ENCODE measurements at regions not wholly inside any gene's neighbourhood (a gene's known extent, or its start where the extent isn't known, plus 50 kb on each side); places are given as distances from the start of the nearest gene placed in this dataset.
A peak's percentile ranks its signal among the peaks of the same experiment; 100 is the strongest.

DNA sequence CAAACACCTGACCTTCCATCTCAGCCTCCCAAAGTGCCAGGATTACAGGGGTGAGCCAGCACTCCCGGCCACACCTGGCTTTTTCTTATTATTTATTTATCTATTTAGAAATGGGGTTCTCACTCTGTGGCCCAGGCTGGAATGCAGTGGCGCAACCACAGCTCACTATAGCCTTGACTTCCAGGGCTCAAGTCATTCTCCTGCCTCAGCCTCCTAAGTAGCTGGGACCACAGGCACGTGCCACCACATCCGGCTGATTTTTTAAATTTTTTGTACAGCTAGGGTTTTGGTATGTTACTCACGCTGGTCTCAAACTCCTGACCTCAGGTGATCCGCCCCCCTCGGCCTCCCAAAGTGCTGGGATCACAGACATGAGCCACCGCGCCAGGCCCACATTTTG, 56.9 kb upstream of the MYL10 start:
- no peaks in the 10 kb centered on the region for H3K9me2 ChIP-seq (replicated peaks; ENCODE audit: insufficient read depth)
- no peaks in the 10 kb centered on the region for H4K20me1 ChIP-seq (ENCODE audit: insufficient read depth, poor library complexity, severe bottlenecking)
- TF ChIP-seq, protein P1, sequence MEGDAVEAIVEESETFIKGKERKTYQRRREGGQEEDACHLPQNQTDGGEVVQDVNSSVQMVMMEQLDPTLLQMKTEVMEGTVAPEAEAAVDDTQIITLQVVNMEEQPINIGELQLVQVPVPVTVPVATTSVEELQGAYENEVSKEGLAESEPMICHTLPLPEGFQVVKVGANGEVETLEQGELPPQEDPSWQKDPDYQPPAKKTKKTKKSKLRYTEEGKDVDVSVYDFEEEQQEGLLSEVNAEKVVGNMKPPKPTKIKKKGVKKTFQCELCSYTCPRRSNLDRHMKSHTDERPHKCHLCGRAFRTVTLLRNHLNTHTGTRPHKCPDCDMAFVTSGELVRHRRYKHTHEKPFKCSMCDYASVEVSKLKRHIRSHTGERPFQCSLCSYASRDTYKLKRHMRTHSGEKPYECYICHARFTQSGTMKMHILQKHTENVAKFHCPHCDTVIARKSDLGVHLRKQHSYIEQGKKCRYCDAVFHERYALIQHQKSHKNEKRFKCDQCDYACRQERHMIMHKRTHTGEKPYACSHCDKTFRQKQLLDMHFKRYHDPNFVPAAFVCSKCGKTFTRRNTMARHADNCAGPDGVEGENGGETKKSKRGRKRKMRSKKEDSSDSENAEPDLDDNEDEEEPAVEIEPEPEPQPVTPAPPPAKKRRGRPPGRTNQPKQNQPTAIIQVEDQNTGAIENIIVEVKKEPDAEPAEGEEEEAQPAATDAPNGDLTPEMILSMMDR (IDR thresholded peaks at IDR 0.05; ENCODE audit: poor library complexity), result no peak
- TF ChIP-seq EZH2phosphoT487 (IDR thresholded peaks at IDR 0.05; ENCODE audit: low read depth, severe bottlenecking, unreplicated experiment) (no peak), EZH2 (IDR thresholded peaks at IDR 0.05; ENCODE audit: borderline replicate concordance) (no peak)
- no peak for DNase-seq (ENCODE audit: low spot score)
- H3K4me1 ChIP-seq (ENCODE audit: insufficient read depth), result peaks cover 6% of the 10 kb centered on the region
- H3K27ac ChIP-seq, result no peak overlapping the region
- 83% methylated on average over 9 of the region's 9 CpGs for WGBS (ENCODE audit: low lambda C conversion rate, missing lambda C conversion rate)
- no peak overlapping the region for H3K4me2 ChIP-seq
- H3K27me3 ChIP-seq, result no peaks in the 10 kb centered on the region
- no peaks in the 10 kb centered on the region for H3K79me2 ChIP-seq
- H3K4me3 ChIP-seq, result no peak overlapping the region
- H3K9me3 ChIP-seq (ENCODE audit: low read depth), result no peaks in the 10 kb centered on the region
- H2AFZ ChIP-seq, result no peak overlapping the region
- no peaks in the 10 kb centered on the region for H3K36me3 ChIP-seq (replicated peaks; ENCODE audit: insufficient read depth, low read depth)

DNA sequence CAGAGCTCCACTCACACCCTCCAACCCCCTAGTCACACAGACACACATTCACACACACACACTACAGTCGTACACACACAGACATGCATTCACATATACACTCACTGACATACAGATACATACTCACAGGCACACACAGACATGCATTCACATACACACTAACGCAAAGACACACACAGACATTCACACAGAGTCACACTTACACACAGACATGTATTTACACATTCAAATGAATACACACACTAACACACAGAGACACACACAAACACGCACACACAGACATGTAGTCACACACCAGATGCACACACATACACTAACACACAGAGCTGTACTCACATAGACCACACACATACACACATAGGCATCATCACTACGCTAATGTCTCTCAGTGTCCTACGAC, 58.0 kb upstream of the MYL10 start:
- no peak overlapping the region for H2AFZ ChIP-seq
- no peak for DNase-seq (ENCODE audit: low spot score)
- H3K27me3 ChIP-seq, result no peaks in the 10 kb centered on the region
- no peak overlapping the region for H3K4me3 ChIP-seq
- H3K4me2 ChIP-seq, result no peak overlapping the region
- peaks cover 5% of the 10 kb centered on the region for H3K4me1 ChIP-seq (ENCODE audit: insufficient read depth)
- H3K9me2 ChIP-seq (replicated peaks; ENCODE audit: insufficient read depth), result no peaks in the 10 kb centered on the region
- H3K9me3 ChIP-seq (ENCODE audit: low read depth), result no peaks in the 10 kb centered on the region
- TF ChIP-seq EZH2phosphoT487 (IDR thresholded peaks at IDR 0.05; ENCODE audit: low read depth, severe bottlenecking, unreplicated experiment) (no peak), EZH2 (IDR thresholded peaks at IDR 0.05; ENCODE audit: borderline replicate concordance) (no peak)
- TF ChIP-seq, protein P1 (IDR thresholded peaks at IDR 0.05; ENCODE audit: poor library complexity), result no peak
- H3K79me2 ChIP-seq, result no peaks in the 10 kb centered on the region
- no peaks in the 10 kb centered on the region for H3K36me3 ChIP-seq (replicated peaks; ENCODE audit: insufficient read depth, low read depth)
- 71% methylated on average over 5 of the region's 5 CpGs for WGBS (ENCODE audit: low lambda C conversion rate, missing lambda C conversion rate)
- no peak overlapping the region for H3K27ac ChIP-seq
- no peaks in the 10 kb centered on the region for H4K20me1 ChIP-seq (ENCODE audit: insufficient read depth, poor library complexity, severe bottlenecking)

DNA sequence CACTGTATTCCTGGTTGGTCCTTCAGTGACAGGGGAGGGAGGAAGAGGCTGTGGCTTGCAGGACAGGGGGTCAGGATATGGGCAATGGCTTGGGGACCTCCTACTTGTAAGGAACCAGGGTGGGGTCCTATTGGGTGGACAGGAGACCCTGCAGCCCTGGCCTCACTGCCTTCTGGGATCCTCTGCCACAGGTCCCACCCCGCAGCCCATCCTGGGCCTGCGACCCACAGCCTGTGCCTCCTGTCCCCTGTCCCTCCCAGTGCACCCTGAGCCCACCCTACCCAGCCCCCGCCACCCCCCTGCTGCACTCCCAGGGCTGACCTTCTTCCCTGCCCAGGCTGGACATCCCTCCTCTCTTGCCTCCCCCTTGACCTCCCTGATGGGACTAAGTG, 58.7 kb upstream of the MYL10 start:
- Histone ChIP-seq H4K20me1 (ENCODE audit: insufficient read depth, poor library complexity, severe bottlenecking) (no peaks in the 10 kb centered on the region), H3K9me3 (ENCODE audit: low read depth) (no peaks in the 10 kb centered on the region), H2AFZ (no peak overlapping the region), H3K4me3 (no peak overlapping the region), H3K9me2 (replicated peaks; ENCODE audit: insufficient read depth) (no peaks in the 10 kb centered on the region), H3K27ac (no peak overlapping the region), H3K4me1 (ENCODE audit: insufficient read depth) (peaks cover 7% of the 10 kb centered on the region), H3K27me3 (no peaks in the 10 kb centered on the region), H3K36me3 (replicated peaks; ENCODE audit: insufficient read depth, low read depth) (no peaks in the 10 kb centered on the region), H3K79me2 (no peaks in the 10 kb centered on the region), H3K4me2 (peak overlapping the region; percentile 81)
- TF ChIP-seq EZH2 (IDR thresholded peaks at IDR 0.05; ENCODE audit: borderline replicate concordance) (no peak), EZH2phosphoT487 (IDR thresholded peaks at IDR 0.05; ENCODE audit: low read depth, severe bottlenecking, unreplicated experiment) (no peak)
- TF ChIP-seq, protein P1 (IDR thresholded peaks at IDR 0.05; ENCODE audit: poor library complexity), result no peak
- DNase-seq (ENCODE audit: low spot score), result no peak
- 80% methylated on average over 1 of the region's 3 CpGs for WGBS (ENCODE audit: low lambda C conversion rate, missing lambda C conversion rate)
